ENCODE measurements at regions not wholly inside any gene's neighbourhood (a gene's known extent, or its start where the extent isn't known, plus 50 kb on each side); places are given as distances from the start of the nearest gene placed in this dataset.

DNA sequence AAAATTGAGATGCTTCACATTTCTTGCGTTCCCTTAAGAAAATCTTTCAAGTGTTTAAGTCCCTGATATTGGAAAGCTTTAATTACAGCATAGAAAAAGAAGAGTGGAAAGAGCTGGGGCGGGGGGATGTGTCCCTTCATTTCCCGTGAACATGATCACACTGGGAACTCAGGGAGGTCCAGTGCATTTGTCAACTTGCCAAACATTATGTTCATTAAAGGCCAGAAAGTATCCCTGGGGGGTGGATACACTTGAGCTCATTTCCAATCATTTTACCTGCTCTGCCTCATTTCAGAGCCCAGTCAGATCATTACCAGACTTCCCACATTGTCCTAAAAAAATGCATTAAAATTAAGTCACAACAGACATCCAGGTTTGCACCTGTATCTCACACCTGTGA, 123.6 kb upstream of the KCNJ15 start:
- no peak for DNase-seq (ENCODE audit: extremely low spot score)
- CTCF ChIA-PET, result no interaction called here
- TF ChIP-seq BHLHE40 (IDR thresholded peaks at IDR 0.05; ENCODE audit: borderline replicate concordance), result no peak
- no peak for TF ChIP-seq ELF4 (IDR thresholded peaks at IDR 0.05)
- no peak for TF ChIP-seq CTBP1 (IDR thresholded peaks at IDR 0.05; ENCODE audit: borderline replicate concordance)
- no peak for TF ChIP-seq LEF1 (IDR thresholded peaks at IDR 0.05; ENCODE audit: borderline replicate concordance)
- TF ChIP-seq L3MBTL2 (conservative IDR thresholded peaks at IDR 0.05), result no peak
- POLR2A ChIA-PET, result no interaction called here

- TF ChIP-seq ELF4 (IDR thresholded peaks at IDR 0.05) (no peak), FOXM1 (IDR thresholded peaks at IDR 0.05; ENCODE audit: borderline replicate concordance) (no peak), LEF1 (IDR thresholded peaks at IDR 0.05; ENCODE audit: borderline replicate concordance) (no peak)
- DNase-seq (ENCODE audit: extremely low spot score), result no peak
- ChIA-PET CTCF (no interaction called here), POLR2A (no interaction called here)
Observed at GRCh38 chr21:38134084-38134873, 122.5 kb upstream of the KCNJ15 start.

- ChIA-PET POLR2A (no interaction called here), CTCF (no interaction called here)
- TF ChIP-seq PKNOX1 (IDR thresholded peaks at IDR 0.05), result no peak
- no peak for TF ChIP-seq ELF4 (IDR thresholded peaks at IDR 0.05)
- TF ChIP-seq TARDBP (IDR thresholded peaks at IDR 0.05), result no peak
- no peak for TF ChIP-seq NFRKB (IDR thresholded peaks at IDR 0.05)
- no peak for TF ChIP-seq ARNT (IDR thresholded peaks at IDR 0.05)
- no peak for TF ChIP-seq HDGF (IDR thresholded peaks at IDR 0.05; ENCODE audit: borderline replicate concordance)
- DNase-seq (ENCODE audit: extremely low spot score), result no peak
Observed at GRCh38 chr21:38136201-38136600, 120.6 kb upstream of the KCNJ15 start.

DNA sequence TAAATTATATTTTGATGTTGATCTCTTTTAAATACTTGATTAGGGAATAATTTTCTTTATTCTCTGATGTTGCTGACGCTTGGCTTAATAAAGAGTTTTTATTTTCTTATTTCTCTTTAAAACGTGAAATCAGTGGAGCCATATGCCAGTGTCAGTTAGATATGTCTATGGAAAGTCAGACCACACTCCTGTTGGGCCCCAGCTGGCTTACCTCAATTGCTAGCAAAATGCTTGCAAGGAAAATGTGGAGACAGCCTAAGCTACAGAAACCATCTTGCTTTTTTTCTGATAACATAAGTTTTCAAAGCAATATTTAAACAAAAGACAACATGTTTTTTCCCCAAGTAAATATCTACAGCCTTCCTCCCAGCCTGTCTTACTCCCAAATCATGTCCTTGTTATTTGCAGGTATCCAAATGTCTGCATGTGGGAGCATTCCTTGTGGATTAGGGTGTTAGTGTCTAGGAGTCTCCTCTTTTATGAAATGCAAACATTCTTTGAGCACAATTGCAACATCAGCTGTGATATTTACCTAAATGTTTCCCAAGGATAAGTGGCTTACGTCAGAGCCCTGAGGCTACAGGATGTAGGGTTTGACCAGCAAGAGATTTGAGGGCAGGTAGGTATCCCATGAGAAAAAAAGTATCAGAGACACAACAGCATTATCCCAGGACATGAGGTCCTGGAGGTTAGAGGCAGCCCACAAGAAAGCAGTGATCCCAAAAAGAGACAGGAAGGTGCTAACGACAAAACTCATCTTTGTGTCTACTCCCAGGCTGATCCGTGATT, 117.2 kb upstream of the KCNJ15 start:
- TF ChIP-seq HDGF (IDR thresholded peaks at IDR 0.05; ENCODE audit: borderline replicate concordance) (no peak), ARNT (IDR thresholded peaks at IDR 0.05) (no peak), BHLHE40 (IDR thresholded peaks at IDR 0.05; ENCODE audit: borderline replicate concordance) (no peak), FOXM1 (IDR thresholded peaks at IDR 0.05; ENCODE audit: borderline replicate concordance) (no peak), ZNF384 (IDR thresholded peaks at IDR 0.05) (no peak), FOXK2 (IDR thresholded peaks at IDR 0.05) (no peak), FOXA1 (IDR thresholded peaks at IDR 0.05) (no peak), PKNOX1 (IDR thresholded peaks at IDR 0.05) (no peak), CTBP1 (IDR thresholded peaks at IDR 0.05; ENCODE audit: borderline replicate concordance) (no peak), TARDBP (IDR thresholded peaks at IDR 0.05) (no peak), ELF4 (IDR thresholded peaks at IDR 0.05) (no peak), LEF1 (IDR thresholded peaks at IDR 0.05; ENCODE audit: borderline replicate concordance) (no peak), NFRKB (IDR thresholded peaks at IDR 0.05) (no peak), SUZ12 (IDR thresholded peaks at IDR 0.05) (no peak)
- CTCF ChIA-PET, result interaction anchor here (0.6 to 1.0 kb wide), 2 partner anchors 17 to 201 kb away, joined by 3 to 7 read pairs; no protein-coding TSS in a partner anchor
- POLR2A ChIA-PET, result no interaction called here
- DNase-seq (ENCODE audit: extremely low spot score), result no peak

GRCh38 chr21:38140207-38140903, 116.4 kb upstream of the KCNJ15 start:
- ChIA-PET POLR2A (no interaction called here), CTCF (interaction anchor here (0.6 to 1.0 kb wide), 2 partner anchors 16 to 202 kb away, joined by 3 to 7 read pairs; no protein-coding TSS in a partner anchor)
- DNase-seq (ENCODE audit: extremely low spot score), result no peak
- TF ChIP-seq FOXM1 (IDR thresholded peaks at IDR 0.05; ENCODE audit: borderline replicate concordance) (no peak), HDGF (IDR thresholded peaks at IDR 0.05; ENCODE audit: borderline replicate concordance) (no peak), TARDBP (IDR thresholded peaks at IDR 0.05) (no peak), L3MBTL2 (conservative IDR thresholded peaks at IDR 0.05) (no peak), PKNOX1 (IDR thresholded peaks at IDR 0.05) (no peak), FOXK2 (IDR thresholded peaks at IDR 0.05) (no peak)

- DNase-seq (ENCODE audit: extremely low spot score), result no peak
- ChIA-PET CTCF (no interaction called here), POLR2A (no interaction called here)
- no peak for TF ChIP-seq LEF1 (IDR thresholded peaks at IDR 0.05; ENCODE audit: borderline replicate concordance)
- TF ChIP-seq SP1 (IDR thresholded peaks at IDR 0.05), result no peak
- TF ChIP-seq PKNOX1 (IDR thresholded peaks at IDR 0.05), result no peak
- TF ChIP-seq BHLHE40 (IDR thresholded peaks at IDR 0.05; ENCODE audit: borderline replicate concordance), result no peak
- TF ChIP-seq ELF4 (IDR thresholded peaks at IDR 0.05), result no peak
- TF ChIP-seq L3MBTL2 (conservative IDR thresholded peaks at IDR 0.05), result no peak
- no peak for TF ChIP-seq FOXM1 (IDR thresholded peaks at IDR 0.05; ENCODE audit: borderline replicate concordance)
- TF ChIP-seq ARNT (IDR thresholded peaks at IDR 0.05), result no peak
Observed at GRCh38 chr21:38142224-38142623, 114.6 kb upstream of the KCNJ15 start.
